ENCODE measurements at regions not wholly inside any gene's neighbourhood (a gene's known extent, or its start where the extent isn't known, plus 50 kb on each side); places are given as distances from the start of the nearest gene placed in this dataset.

DNA sequence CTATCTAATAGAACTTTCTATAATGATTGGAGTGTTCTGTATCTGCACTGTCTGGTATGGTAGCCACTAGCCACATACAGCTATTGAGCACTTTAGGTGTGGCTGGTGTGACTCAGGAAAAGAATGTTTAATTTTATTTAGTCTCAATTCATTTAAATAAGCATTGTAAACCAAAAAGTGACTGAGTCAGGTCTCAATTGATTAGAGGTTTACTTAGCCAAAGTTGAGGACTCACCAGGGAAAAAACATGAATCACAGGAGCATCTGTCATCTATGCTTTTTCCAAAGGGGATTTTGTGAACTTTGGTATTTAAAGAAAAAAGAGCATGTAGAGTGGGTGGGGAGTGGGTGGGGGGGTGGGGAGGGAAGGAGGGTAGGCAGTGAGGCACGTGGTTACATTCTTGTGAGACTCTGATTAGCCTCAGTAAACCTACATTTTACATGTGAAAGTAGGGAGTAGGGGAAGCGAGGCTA lies 473.1 kb downstream of the ATP23 start:
- ChIA-PET RAD21 (ENCODE audit: low non-redundant PET in 1 of 2, low total read pairs in 2 of 2, uncharacterized antibody in 2 of 2, unreplicated experiment in 2 of 2) (no interaction called here), CTCF (interaction anchor here (1.8 kb wide), 1 partner anchor 29 kb away, joined by 5 read pairs; no protein-coding TSS in a partner anchor), POLR2A (no interaction called here)
- no peaks in the 10 kb centered on the region for H3K79me2 ChIP-seq (ENCODE audit: insufficient read depth, low read length)
- peak overlapping the region; percentile 10; the same call in 1 of the 2 replicates for H3K4me2 ChIP-seq (ENCODE audit: low read length)
- no peaks in the 10 kb centered on the region for H4K20me1 ChIP-seq (ENCODE audit: insufficient read depth)
- no peak for TF ChIP-seq POLR2A (IDR thresholded peaks at IDR 0.05; ENCODE audit: borderline replicate concordance, extremely low read depth, insufficient read depth, insufficient read length)
- no peak for TF ChIP-seq TCF7L2 (IDR thresholded peaks at IDR 0.05; ENCODE audit: borderline replicate concordance, extremely low read depth, insufficient read depth, insufficient read length)
- TF ChIP-seq JUND (IDR thresholded peaks at IDR 0.05): no peak
- no peak for TF ChIP-seq FOSL1 (IDR thresholded peaks at IDR 0.05; ENCODE audit: low read depth)
- no peak for TF ChIP-seq EGR1 (IDR thresholded peaks at IDR 0.05; ENCODE audit: low read depth)
- no peak for TF ChIP-seq ZFX (IDR thresholded peaks at IDR 0.05)
- TF ChIP-seq ELF1 (IDR thresholded peaks at IDR 0.05; ENCODE audit: borderline replicate concordance, low read depth): no peak
- no peak for TF ChIP-seq SIN3A (IDR thresholded peaks at IDR 0.05; ENCODE audit: low read depth)
- TF ChIP-seq, protein P1, sequence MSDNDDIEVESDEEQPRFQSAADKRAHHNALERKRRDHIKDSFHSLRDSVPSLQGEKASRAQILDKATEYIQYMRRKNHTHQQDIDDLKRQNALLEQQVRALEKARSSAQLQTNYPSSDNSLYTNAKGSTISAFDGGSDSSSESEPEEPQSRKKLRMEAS (IDR thresholded peaks at IDR 0.05): no peak
- TF ChIP-seq YY1 (IDR thresholded peaks at IDR 0.05; ENCODE audit: extremely low read depth, insufficient replicate concordance, low read depth, low read length): no peak
- no peak overlapping the region for H3K4me3 ChIP-seq (replicated peaks in 1 of 2; ENCODE audit: low read depth in 1 of 2, low read length in 2 of 2)
- no peaks in the 10 kb centered on the region for H3K27me3 ChIP-seq (ENCODE audit: insufficient read depth, low read length)
- no TSS peak for BruUV-seq (replicated peaks)
- ATAC-seq (no peak), DNase-seq (ENCODE audit: low read depth, low spot score) (no peak)
- no peak overlapping the region for H3K27ac ChIP-seq (ENCODE audit: low read depth, low read length)
- intact Hi-C loops (cut with micrococcal nuclease): no loop called here
- H2AFZ ChIP-seq (ENCODE audit: low read depth, low read length, poor library complexity, severe bottlenecking): peak overlapping the region; percentile 30
- no peaks in the 10 kb centered on the region for H3K9me2 ChIP-seq (ENCODE audit: insufficient read depth)
- no peak overlapping the region for H3K9ac ChIP-seq (ENCODE audit: low read length)
- peaks cover 0 to 9% of the 10 kb centered on the region in 2 experiments; a peak in 1 of 4 replicates for H3K4me1 ChIP-seq (ENCODE audit: control insufficient read depth in 1 of 2, insufficient read depth in 2 of 2, low read length in 2 of 2)
- no peaks in the 10 kb centered on the region for H3K36me3 ChIP-seq (ENCODE audit: control insufficient read depth in 1 of 2, insufficient read depth in 2 of 2, low read length in 2 of 2)
- H3K9me3 ChIP-seq (ENCODE audit: control insufficient read depth in 1 of 2, insufficient read depth in 1 of 2, low read depth in 1 of 2, low read length in 2 of 2): no peaks in the 10 kb centered on the region

DNA sequence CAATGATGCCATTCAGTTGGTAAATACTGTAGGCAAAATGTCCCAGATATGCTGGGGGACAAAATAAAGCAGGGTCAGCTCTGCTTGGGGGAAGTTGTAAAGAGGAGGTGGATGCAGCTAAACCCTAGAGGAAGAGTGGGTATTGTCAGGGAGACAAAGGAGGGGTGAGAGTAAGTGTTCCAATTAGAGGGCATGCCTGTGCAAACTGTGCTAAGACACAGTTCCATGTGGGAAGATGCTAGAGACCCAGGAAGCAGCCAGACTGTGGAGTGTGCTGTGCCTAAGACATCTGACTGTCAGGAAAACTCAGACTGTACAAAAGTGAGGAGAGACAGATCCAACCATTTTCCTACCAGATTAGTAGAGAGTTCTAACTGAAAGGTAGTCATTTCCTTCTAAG lies 474.3 kb downstream of the ATP23 start:
- no TSS peak for BruUV-seq (replicated peaks)
- DNase-seq (ENCODE audit: low read depth, low spot score) (no peak), ATAC-seq (no peak)
- Histone ChIP-seq H3K27me3 (ENCODE audit: insufficient read depth, low read length) (no peaks in the 10 kb centered on the region), H3K79me2 (ENCODE audit: insufficient read depth, low read length) (no peaks in the 10 kb centered on the region), H3K9me3 (ENCODE audit: control insufficient read depth in 1 of 2, insufficient read depth in 1 of 2, low read depth in 1 of 2, low read length in 2 of 2) (no peaks in the 10 kb centered on the region), H3K4me2 (ENCODE audit: low read length) (no peak overlapping the region), H3K4me1 (ENCODE audit: control insufficient read depth in 1 of 2, insufficient read depth in 2 of 2, low read length in 2 of 2) (peaks cover 0 to 9% of the 10 kb centered on the region in 2 experiments; a peak in 1 of 4 replicates), H4K20me1 (ENCODE audit: insufficient read depth) (no peaks in the 10 kb centered on the region), H2AFZ (ENCODE audit: low read depth, low read length, poor library complexity, severe bottlenecking) (no peak overlapping the region), H3K9me2 (ENCODE audit: insufficient read depth) (no peaks in the 10 kb centered on the region), H3K4me3 (replicated peaks in 1 of 2; ENCODE audit: low read depth in 1 of 2, low read length in 2 of 2) (no peak overlapping the region), H3K36me3 (ENCODE audit: control insufficient read depth in 1 of 2, insufficient read depth in 2 of 2, low read length in 2 of 2) (no peaks in the 10 kb centered on the region), H3K9ac (ENCODE audit: low read length) (no peak overlapping the region), H3K27ac (ENCODE audit: low read depth, low read length) (no peak overlapping the region)
- CTCF ChIA-PET: interaction anchor here (1.8 kb wide), 1 partner anchor 28 kb away, joined by 5 read pairs; no protein-coding TSS in a partner anchor
- POLR2A ChIA-PET: no interaction called here
- intact Hi-C loops (cut with micrococcal nuclease): no loop called here
- TF ChIP-seq, protein P2, sequence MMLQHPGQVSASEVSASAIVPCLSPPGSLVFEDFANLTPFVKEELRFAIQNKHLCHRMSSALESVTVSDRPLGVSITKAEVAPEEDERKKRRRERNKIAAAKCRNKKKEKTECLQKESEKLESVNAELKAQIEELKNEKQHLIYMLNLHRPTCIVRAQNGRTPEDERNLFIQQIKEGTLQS (IDR thresholded peaks at IDR 0.05): no peak
- no peak for TF ChIP-seq CEBPB (IDR thresholded peaks at IDR 0.05; ENCODE audit: low read depth)
- RAD21 ChIA-PET (ENCODE audit: low non-redundant PET in 1 of 2, low total read pairs in 2 of 2, uncharacterized antibody in 2 of 2, unreplicated experiment in 2 of 2): no interaction called here
